Endothelial cell of umbilical vein (primary cell): ENCODE measurements at regions not wholly inside any gene's neighbourhood (a gene's known extent, or its start where the extent isn't known, plus 50 kb on each side); places are given as distances from the start of the nearest gene placed in this dataset.

Experiments used
- BruUV-seq: library from RNA; stranded (reverse); fragments of 400-500 nt; replicated peaks from 2 replicates; lab custom pipeline; 2021; lab: Mats Ljungman, UMichigan
- CTCF ChIA-PET: fragments of 300-600, 350-600 bp; sonication (Branson Sonifier 250); formaldehyde crosslinking; loops from one replicate; lab custom pipeline; 2021; ENCODE audit warnings: antibody characterized with exemption, inconsistent platforms; lab: Charles Lee
- POLR2A ChIA-PET: fragments of 300-600, 350-600 bp; sonication (Branson Sonifier 250); formaldehyde crosslinking; loops from one replicate; lab custom pipeline; 2021; ENCODE audit warnings: antibody characterized with exemption, inconsistent platforms; lab: Charles Lee
- DNase-seq: peaks from one replicate; pipeline ENCODE4 v3.0.0-alpha.2; 2011; ENCODE audit warnings: low read depth, low spot score
- FAIRE-seq: peaks from 2 replicates; lab custom pipeline; 2011; peaks lifted over from hg19 to GRCh38; lab: Jason Lieb, UNC
- H2AFZ ChIP-seq: 2 replicates; pipeline ENCODE4 v1.6.0; 2012; ENCODE audit warnings: low read depth, low read length, control low read depth, inconsistent platforms
- H3K27ac ChIP-seq: 2 replicates; pipeline ENCODE4 v1.5.1; 2011; ENCODE audit warnings: low read depth, mild to moderate bottlenecking, control low read depth, low read length, moderate library complexity; ENCODE audit not compliant: insufficient read depth
- H3K27me3 ChIP-seq, 2 experiments: 2 replicates each; pipeline versions ENCODE4 v1.6.0 to v1.6.1; 2011; ENCODE audit warnings: low read length in 2 of 2, mixed read lengths in 1 of 2; ENCODE audit not compliant: control insufficient read depth in 2 of 2, insufficient read depth in 2 of 2
- H3K36me3 ChIP-seq, 2 experiments: 2 replicates in 1 of 2; 3 replicates in 1 of 2; pipeline ENCODE4 v1.5.1; 2011; ENCODE audit warnings: low read length in 2 of 2, mild to moderate bottlenecking in 1 of 2, moderate library complexity in 1 of 2; ENCODE audit not compliant: control insufficient read depth in 2 of 2, insufficient read depth in 2 of 2; ENCODE audit errors: extremely low read depth in 1 of 2
- H3K4me1 ChIP-seq: 3 replicates; pipeline ENCODE4 v1.5.1; 2011; ENCODE audit warnings: mild to moderate bottlenecking, low read length; ENCODE audit not compliant: control insufficient read depth, insufficient read depth; ENCODE audit errors: extremely low read depth
- H3K4me2 ChIP-seq: 2 replicates; pipeline ENCODE4 v1.6.1; 2011; ENCODE audit warnings: low read length, control low read depth, mixed read lengths; ENCODE audit not compliant: insufficient read depth
- H3K4me3 ChIP-seq, 3 experiments: fragments of 200-600 bp in 1 of 3; sonication (generic), shearing (Covaris generic) in 1 of 3; replicated peaks in 1 of 3; 2 replicates each; pipeline ENCODE4 v1.5.1; 2011 to 2016; ENCODE audit warnings: control low read depth in 3 of 3, low read length in 3 of 3, mild to moderate bottlenecking in 2 of 3, inconsistent platforms in 1 of 3, low read depth in 1 of 3, moderate library complexity in 1 of 3; ENCODE audit not compliant: insufficient read depth in 1 of 3
- H3K79me2 ChIP-seq: 2 replicates; pipeline ENCODE4 v1.6.0; 2012; ENCODE audit warnings: low read length, inconsistent platforms; ENCODE audit not compliant: control insufficient read depth, insufficient read depth
- H3K9ac ChIP-seq: replicated peaks from 2 replicates; pipeline ENCODE3; 2011; ENCODE audit warnings: low read length, control low read depth; ENCODE audit not compliant: insufficient read depth; ENCODE audit errors: extremely low read depth
- H3K9me1 ChIP-seq: replicated peaks from 3 replicates; pipeline ENCODE4 v1.6.0; 2011; ENCODE audit warnings: mild to moderate bottlenecking, low read length; ENCODE audit not compliant: control insufficient read depth, insufficient read depth; ENCODE audit errors: extremely low read depth
- H3K9me3 ChIP-seq: replicated peaks from 2 replicates; pipeline ENCODE4 v1.5.1; 2012; ENCODE audit warnings: low read length, inconsistent platforms; ENCODE audit not compliant: control insufficient read depth, insufficient read depth
- H4K20me1 ChIP-seq: replicated peaks from 2 replicates; pipeline ENCODE3; 2011; ENCODE audit warnings: mild to moderate bottlenecking, low read length; ENCODE audit not compliant: control insufficient read depth, insufficient read depth; ENCODE audit errors: extremely low read depth
- CTCF ChIP-seq, 2 donors: IDR thresholded peaks; 1 replicate in 1 of 2; 2 replicates in 1 of 2; pipeline ENCODE4 v1.5.1; 2011; ENCODE audit warnings: low read length in 2 of 2, mild to moderate bottlenecking in 2 of 2, moderate library complexity in 2 of 2, control low read depth in 1 of 2, inconsistent platforms in 1 of 2, low read depth in 1 of 2; ENCODE audit not compliant: insufficient read depth in 1 of 2; ENCODE audit errors: extremely low read depth in 1 of 2
- EZH2 ChIP-seq: IDR thresholded peaks from 2 replicates; pipeline ENCODE4 v1.6.1; 2012; ENCODE audit warnings: borderline replicate concordance, low read depth, mild to moderate bottlenecking, moderate library complexity, low read length, inconsistent platforms; ENCODE audit not compliant: severe bottlenecking
- FOS ChIP-seq: IDR thresholded peaks from 2 replicates; pipeline ENCODE4 v1.6.1; 2011; ENCODE audit warnings: mild to moderate bottlenecking, low read length, moderate library complexity, borderline replicate concordance; ENCODE audit not compliant: insufficient read depth
- GATA2 ChIP-seq: IDR thresholded peaks from 2 replicates; pipeline ENCODE4 v1.7.0; 2011; ENCODE audit warnings: low read depth, mild to moderate bottlenecking, moderate library complexity, mixed read lengths, low read length; ENCODE audit not compliant: insufficient read length, insufficient read depth
- JUN ChIP-seq: IDR thresholded peaks from 2 replicates; pipeline ENCODE4 v1.6.1; 2011; ENCODE audit warnings: borderline replicate concordance, low read depth; ENCODE audit not compliant: insufficient read length, insufficient read depth
- MAX ChIP-seq: IDR thresholded peaks from 2 replicates; pipeline ENCODE4 v1.6.1; 2011; ENCODE audit not compliant: insufficient read depth, insufficient read length
- MYC ChIP-seq: IDR thresholded peaks from one replicate; pipeline ENCODE4 v1.6.1; 2011; ENCODE audit warnings: mild to moderate bottlenecking, low read depth, low read length
- POLR2A ChIP-seq: IDR thresholded peaks from 2 replicates; pipeline ENCODE4 v1.6.1; 2012; ENCODE audit warnings: low read depth, mild to moderate bottlenecking, control low read depth, low read length
- POLR2AphosphoS5 ChIP-seq: IDR thresholded peaks from 2 replicates; pipeline ENCODE4 v1.6.1; 2012; ENCODE audit warnings: low read depth, mild to moderate bottlenecking, control low read depth, low read length, moderate library complexity; ENCODE audit not compliant: insufficient read depth
- dilution Hi-C: fragments of 300-500 bp; cut with MboI; formaldehyde crosslinking; loops from one replicate; pipeline ENCODE4 v1.15.0; 2019; ENCODE audit warnings: low sequenced_read_pairs; ENCODE audit not compliant: extremely low pct_ligation_motif_present
- intact Hi-C: fragments of 100-400 bp; cut with micrococcal nuclease; formaldehyde crosslinking; loops from one replicate; pipeline ENCODE4 v1.10.0; 2022

DNA sequence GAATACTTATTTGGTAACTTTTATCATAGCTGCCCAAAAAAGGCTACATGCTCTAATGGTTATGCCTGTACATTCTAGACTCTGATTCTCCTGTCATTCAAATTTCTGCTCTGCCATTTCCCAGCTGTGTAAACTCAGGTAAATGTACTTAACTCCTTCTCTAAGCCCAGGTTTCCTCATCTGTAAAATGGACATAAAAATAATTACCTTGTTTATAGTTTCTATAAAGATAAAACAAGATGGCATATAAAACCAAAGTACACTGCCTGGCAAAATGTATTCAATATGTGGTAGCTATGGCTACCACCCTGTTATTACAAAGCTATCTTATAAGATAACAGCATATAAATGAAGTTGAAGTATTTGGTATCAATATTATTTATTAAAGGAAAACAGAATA lies 158.8 kb downstream of the PPARGC1A start:
- POLR2A ChIA-PET: no interaction called here
- intact Hi-C loops: no loop called here
- TF ChIP-seq MYC: no peak
- no peak for TF ChIP-seq POLR2AphosphoS5
- no peak for TF ChIP-seq EZH2
- TF ChIP-seq JUN: no peak
- TF ChIP-seq CTCF (IDR thresholded peaks at IDR 0.05; ENCODE audit: extremely low read depth in 1 of 2, insufficient read depth in 1 of 2, low read depth in 1 of 2, low read length in 2 of 2): no peak
- no peak for TF ChIP-seq MAX
- no peak for TF ChIP-seq POLR2A
- no peak for TF ChIP-seq FOS
- no peak for TF ChIP-seq GATA2

More for the DNA sequence above, 158.8 kb downstream of the PPARGC1A start:
- Histone ChIP-seq H3K36me3 (no peaks in the 10 kb centered on the region), H2AFZ (no peak overlapping the region), H3K27ac (no peak overlapping the region), H3K9me1 (no peaks in the 10 kb centered on the region), H3K4me1 (no peaks in the 10 kb centered on the region), H3K9me3 (no peaks in the 10 kb centered on the region), H3K79me2 (no peaks in the 10 kb centered on the region), H4K20me1 (no peaks in the 10 kb centered on the region), H3K4me2 (no peak overlapping the region), H3K27me3 (no peaks in the 10 kb centered on the region), H3K4me3 (no peak overlapping the region), H3K9ac (no peak overlapping the region)
- FAIRE-seq (no peak), DNase-seq (no peak)
- CTCF ChIA-PET: no interaction called here
- no TSS peak for BruUV-seq
- dilution Hi-C loops: no loop called here
